NB4 (cell line): ENCODE measurements at regions not wholly inside any gene's neighbourhood (a gene's known extent, or its start where the extent isn't known, plus 50 kb on each side); places are given as distances from the start of the nearest gene placed in this dataset.

Source experiments
- DNase-seq: peaks from one replicate; pipeline ENCODE4 v3.0.0; 2010; ENCODE audit warnings: low read depth
- H3K4me3 ChIP-seq: one replicate; pipeline ENCODE4 v1.5.1; 2011; ENCODE audit warnings: mild to moderate bottlenecking, low read depth, low read length, moderate library complexity
- MYC ChIP-seq: IDR thresholded peaks from 2 replicates; pipeline ENCODE4 v1.6.1; 2011; ENCODE audit warnings: low read depth, low read length
- POLR2A ChIP-seq: IDR thresholded peaks from 2 replicates; pipeline ENCODE4 v1.6.1; 2011; ENCODE audit warnings: mild to moderate bottlenecking; ENCODE audit not compliant: insufficient read length; ENCODE audit errors: extremely low read depth
- TF ChIP-seq, protein P1 (sequence below): IDR thresholded peaks from 2 replicates; pipeline ENCODE4 v1.6.1; 2011; ENCODE audit warnings: low read depth, low read length
- TF ChIP-seq, protein P2 (sequence below): IDR thresholded peaks from one replicate; pipeline ENCODE4 v1.5.1; 2012; ENCODE audit warnings: low read depth, low read length

DNA sequence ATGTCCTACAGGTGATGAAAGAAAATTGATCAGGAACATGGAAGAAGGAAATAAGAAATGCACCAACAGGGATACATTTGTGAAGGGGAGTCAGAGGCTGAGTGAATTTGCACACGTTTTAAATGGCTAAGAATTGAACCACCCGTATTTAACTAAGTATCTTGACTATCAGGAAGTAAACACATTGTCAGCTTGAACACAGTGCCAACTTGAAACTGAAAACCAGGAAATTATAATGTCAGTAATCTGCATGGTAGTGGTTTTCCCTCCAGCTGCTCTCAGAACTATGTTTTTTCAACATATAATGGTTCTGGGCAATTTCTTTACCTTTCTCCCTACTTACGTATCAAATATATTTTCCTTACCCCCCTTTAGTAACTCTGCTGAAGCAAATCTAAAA, 366.5 kb upstream of the POU3F2 start:
- DNase-seq: no peak
- H3K4me3 ChIP-seq: no peak overlapping the region
- TF ChIP-seq POLR2A: no peak
- TF ChIP-seq, protein P1, sequence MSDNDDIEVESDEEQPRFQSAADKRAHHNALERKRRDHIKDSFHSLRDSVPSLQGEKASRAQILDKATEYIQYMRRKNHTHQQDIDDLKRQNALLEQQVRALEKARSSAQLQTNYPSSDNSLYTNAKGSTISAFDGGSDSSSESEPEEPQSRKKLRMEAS: no peak
- TF ChIP-seq, protein P2, sequence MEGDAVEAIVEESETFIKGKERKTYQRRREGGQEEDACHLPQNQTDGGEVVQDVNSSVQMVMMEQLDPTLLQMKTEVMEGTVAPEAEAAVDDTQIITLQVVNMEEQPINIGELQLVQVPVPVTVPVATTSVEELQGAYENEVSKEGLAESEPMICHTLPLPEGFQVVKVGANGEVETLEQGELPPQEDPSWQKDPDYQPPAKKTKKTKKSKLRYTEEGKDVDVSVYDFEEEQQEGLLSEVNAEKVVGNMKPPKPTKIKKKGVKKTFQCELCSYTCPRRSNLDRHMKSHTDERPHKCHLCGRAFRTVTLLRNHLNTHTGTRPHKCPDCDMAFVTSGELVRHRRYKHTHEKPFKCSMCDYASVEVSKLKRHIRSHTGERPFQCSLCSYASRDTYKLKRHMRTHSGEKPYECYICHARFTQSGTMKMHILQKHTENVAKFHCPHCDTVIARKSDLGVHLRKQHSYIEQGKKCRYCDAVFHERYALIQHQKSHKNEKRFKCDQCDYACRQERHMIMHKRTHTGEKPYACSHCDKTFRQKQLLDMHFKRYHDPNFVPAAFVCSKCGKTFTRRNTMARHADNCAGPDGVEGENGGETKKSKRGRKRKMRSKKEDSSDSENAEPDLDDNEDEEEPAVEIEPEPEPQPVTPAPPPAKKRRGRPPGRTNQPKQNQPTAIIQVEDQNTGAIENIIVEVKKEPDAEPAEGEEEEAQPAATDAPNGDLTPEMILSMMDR: no peak

DNA sequence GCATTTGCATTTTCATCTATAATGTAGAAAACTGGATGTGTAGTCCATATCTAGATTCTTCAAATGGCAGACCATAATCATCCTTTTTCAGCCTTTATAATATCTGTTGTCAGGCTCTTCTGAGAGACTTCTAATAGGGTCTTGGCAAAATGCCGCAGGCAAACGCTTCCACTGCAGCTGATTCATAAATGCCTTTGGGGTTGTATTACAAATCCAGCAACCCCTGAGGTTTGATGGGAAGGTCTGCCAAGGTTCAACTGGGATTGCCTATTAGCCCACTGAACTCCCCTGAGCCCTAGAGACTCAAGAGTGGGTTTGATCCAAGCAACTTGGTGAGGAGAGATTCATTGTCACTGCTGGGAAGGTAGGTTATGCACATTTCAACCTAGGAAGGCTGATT, 365.2 kb upstream of the POU3F2 start:
- no peak for DNase-seq
- TF ChIP-seq, protein P1: no peak
- no peak for TF ChIP-seq POLR2A
- TF ChIP-seq, protein P2: no peak
- TF ChIP-seq MYC: no peak
- no peak overlapping the region for H3K4me3 ChIP-seq

DNA sequence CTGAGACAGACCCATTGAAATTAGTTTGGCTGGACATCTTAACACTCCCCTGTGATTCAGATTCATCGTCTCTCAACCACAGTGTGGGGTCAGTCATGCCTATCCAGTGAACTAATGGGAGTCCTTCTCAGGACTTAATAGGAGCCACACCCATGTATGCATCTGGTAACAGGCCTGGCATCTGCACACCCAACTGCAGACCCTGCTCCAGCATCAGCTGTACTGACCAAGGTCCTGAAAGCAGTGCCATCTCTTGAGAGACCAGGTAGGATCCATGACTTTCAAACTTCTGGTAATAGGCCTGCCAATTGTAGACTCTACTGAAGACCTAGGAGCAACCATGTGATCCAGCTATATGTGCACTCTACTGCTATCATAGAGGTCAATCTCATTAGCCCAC, 363.6 kb upstream of the POU3F2 start:
- H3K4me3 ChIP-seq: no peak overlapping the region
- DNase-seq: no peak
- TF ChIP-seq, protein P1: no peak
- no peak for TF ChIP-seq MYC
- no peak for TF ChIP-seq POLR2A
- TF ChIP-seq, protein P2: no peak

DNA sequence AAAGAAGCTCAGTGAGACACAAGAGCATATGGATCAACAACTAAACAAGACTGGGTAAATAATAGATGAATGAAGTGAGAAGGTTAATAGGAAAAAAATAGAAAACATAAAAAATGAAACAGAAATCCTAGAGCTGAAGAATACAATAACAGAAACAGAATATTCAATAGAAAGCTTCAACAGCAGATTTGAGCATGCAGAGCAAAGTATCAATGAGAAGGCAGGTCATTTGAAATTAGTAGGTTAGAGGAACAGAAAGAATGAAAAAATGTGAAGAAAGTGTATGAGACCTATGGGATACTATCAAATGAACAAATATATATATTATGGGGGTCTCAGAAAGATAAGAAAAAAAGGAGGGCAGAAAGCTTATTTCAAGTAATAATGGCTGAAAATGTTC, 362.9 kb upstream of the POU3F2 start:
- TF ChIP-seq, protein P1: no peak
- TF ChIP-seq POLR2A (no peak), MYC (no peak)
- TF ChIP-seq, protein P2: no peak
- no peak overlapping the region for H3K4me3 ChIP-seq
- DNase-seq: no peak

DNA sequence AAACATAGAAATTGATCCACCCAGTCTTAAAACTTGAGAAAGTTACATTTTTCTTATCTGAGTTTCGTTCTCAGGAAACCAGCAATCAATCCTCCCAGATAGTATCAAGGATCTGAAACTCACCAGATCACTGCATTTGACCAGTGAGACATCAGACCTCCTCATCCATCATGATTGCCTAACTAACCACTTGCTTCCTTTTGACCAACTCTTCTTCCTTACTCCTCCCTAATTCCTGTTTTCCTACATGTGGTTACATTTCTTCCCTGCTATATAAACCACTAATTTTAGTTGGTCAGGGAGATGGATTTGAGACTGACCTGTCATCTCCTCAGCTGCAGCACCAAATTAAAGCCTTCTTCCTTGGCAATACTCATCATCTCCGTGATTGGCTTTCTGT, 357.1 kb upstream of the POU3F2 start:
- no peak for DNase-seq
- H3K4me3 ChIP-seq: no peak overlapping the region
- TF ChIP-seq POLR2A (no peak), MYC (no peak)
- TF ChIP-seq, protein P2: no peak
- TF ChIP-seq, protein P1: no peak

DNA sequence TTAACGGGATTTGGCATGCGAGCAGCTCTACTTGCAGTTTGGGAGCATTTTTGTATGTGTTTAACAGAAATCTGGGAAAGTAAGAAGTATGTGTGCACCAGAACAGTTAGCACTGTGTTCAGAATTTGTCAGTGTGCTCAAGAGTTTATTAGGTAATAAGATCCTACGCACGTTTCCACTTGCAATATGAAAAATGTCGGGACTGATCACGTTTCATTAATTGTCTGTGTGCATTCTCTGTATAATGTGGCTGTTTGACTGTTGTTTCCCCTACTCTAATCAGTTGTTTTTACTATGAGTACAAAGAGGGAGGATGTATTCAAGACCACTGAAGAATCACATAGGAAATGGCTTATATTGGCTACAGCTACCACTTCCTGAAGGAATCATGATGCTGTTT, 349.7 kb upstream of the POU3F2 start:
- no peak for DNase-seq
- TF ChIP-seq, protein P1: no peak
- TF ChIP-seq, protein P2: no peak
- no peak for TF ChIP-seq MYC
- TF ChIP-seq POLR2A: no peak
- H3K4me3 ChIP-seq: no peak overlapping the region
